ENCODE measurements at regions not wholly inside any gene's neighbourhood (a gene's known extent, or its start where the extent isn't known, plus 50 kb on each side); places are given as distances from the start of the nearest gene placed in this dataset.
"Not testable (repeated sequence)": the region's sequence is repeated elsewhere in the genome, so short reads cannot be mapped to it uniquely, and the experiment has no call there.

GRCh38 chr15:35256141-35256540 lies 171.0 kb upstream of the NANOGP8 start:
- TF ChIP-seq POLR2A (IDR thresholded peaks at IDR 0.05; ENCODE audit: low read depth, low read length): no peak
- DNase-seq (ENCODE audit: insufficient read length, low spot score) (no peak), FAIRE-seq (no peak)

DNA sequence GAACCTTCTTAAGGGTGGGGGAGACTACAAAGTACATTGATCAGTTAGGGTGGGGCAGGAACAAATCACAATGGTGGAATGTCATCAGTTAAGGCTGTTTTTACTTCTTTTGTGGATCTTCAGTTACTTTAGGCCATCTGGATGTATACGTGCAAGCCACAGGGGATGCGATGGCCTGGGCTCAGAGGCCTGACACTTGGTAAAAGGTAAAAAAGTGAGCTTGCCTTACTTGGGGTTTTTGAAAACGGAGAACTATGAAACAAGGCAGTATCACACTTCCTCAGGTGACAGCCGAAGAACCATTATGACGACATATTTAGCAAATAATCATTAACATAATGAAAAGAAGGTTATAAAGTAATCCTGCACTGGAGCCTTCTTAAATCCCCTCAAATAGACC lies 169.8 kb upstream of the NANOGP8 start:
- not testable (repeated sequence) for DNase-seq (ENCODE audit: insufficient read length, low spot score); FAIRE-seq

- no peak for TF ChIP-seq POLR2A (IDR thresholded peaks at IDR 0.05; ENCODE audit: low read depth, low read length)
- no peak for DNase-seq (ENCODE audit: insufficient read length, low spot score)
- no peak for FAIRE-seq
These were observed 169.0 kb upstream of the NANOGP8 start for GRCh38 chr15:35254062-35254461.

- DNase-seq (ENCODE audit: insufficient read length, low spot score) (no peak), FAIRE-seq (no peak)
- TF ChIP-seq POLR2A (IDR thresholded peaks at IDR 0.05; ENCODE audit: low read depth, low read length): no peak
These were observed 167.3 kb upstream of the NANOGP8 start for GRCh38 chr15:35252351-35252865.

- DNase-seq (ENCODE audit: insufficient read length, low spot score) (no peak), FAIRE-seq (no peak)
- TF ChIP-seq POLR2A (IDR thresholded peaks at IDR 0.05; ENCODE audit: low read depth, low read length): no peak
These were observed 162.1 kb upstream of the NANOGP8 start for GRCh38 chr15:35247150-35247549.

DNA sequence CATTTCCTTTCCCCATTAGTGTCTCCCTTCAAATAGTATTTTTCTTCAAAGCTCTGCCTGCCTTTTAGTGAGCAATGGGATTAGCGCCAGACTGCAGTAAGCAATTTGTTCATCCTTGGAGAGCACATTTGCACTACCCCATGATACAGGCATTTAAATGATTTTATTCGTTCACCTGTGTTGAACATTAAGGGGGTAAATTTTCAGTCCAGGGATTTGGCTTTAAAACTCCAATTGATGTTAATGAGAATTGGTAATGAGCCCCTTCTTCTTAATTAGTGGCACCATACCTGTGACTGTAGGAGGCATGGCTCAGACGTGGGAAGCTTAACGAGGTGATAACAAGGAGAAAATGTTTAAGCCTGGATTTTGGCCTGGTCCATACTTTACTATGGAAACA lies 161.4 kb upstream of the NANOGP8 start:
- no peak for FAIRE-seq
- TF ChIP-seq POLR2A (IDR thresholded peaks at IDR 0.05; ENCODE audit: low read depth, low read length): no peak

DNA sequence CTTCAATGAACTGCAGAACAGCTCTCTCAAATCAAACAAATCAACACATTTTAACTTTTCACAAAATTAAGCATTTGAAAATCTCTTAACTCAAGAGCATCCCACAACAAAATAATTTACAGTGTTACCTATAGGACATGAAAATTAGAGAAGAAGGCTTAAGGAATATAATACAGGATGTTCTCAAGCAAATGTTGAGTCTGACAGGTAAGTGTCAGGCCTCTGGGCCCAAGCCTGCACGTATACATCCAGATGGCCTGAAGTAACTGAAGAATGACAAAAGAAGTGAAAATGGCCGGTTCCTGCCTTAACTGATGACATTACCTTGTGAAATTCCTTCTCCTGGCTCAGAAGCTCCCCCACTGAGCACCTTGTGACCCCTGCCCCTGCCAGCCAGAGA lies 160.6 kb upstream of the NANOGP8 start:
- FAIRE-seq; DNase-seq (ENCODE audit: insufficient read length, low spot score): not testable (repeated sequence)

More for the DNA sequence above, 161.4 kb upstream of the NANOGP8 start:
- DNase-seq (ENCODE audit: insufficient read length, low spot score): no peak

GRCh38 chr15:35244227-35244626 lies 159.1 kb upstream of the NANOGP8 start:
- DNase-seq (ENCODE audit: insufficient read length, low spot score) (no peak), FAIRE-seq (no peak)
- TF ChIP-seq POLR2A (IDR thresholded peaks at IDR 0.05; ENCODE audit: low read depth, low read length): no peak

DNA sequence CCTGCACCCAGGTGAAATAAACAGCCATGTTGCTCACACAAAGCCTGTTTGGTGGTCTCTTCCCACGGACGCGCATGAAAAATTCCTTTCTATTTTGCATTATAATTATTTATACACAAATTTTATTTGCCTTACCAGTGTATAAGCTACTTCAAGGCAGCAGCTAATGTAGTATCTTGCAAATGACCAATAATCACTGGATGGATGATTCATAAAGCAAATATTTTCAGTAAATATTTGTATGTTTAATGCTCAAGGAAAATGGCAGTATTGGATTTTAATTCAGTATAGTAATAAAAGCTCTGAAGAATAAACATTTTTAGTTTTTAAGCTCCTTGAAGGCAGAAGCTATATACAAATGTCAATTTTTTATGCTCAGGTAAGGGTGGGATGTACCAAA lies 158.7 kb upstream of the NANOGP8 start:
- DNase-seq (ENCODE audit: insufficient read length, low spot score) (no peak), FAIRE-seq (no peak)
- TF ChIP-seq POLR2A (IDR thresholded peaks at IDR 0.05; ENCODE audit: low read depth, low read length): no peak

GRCh38 chr15:35239693-35240092 lies 154.6 kb upstream of the NANOGP8 start:
- not testable (repeated sequence) for FAIRE-seq

DNA sequence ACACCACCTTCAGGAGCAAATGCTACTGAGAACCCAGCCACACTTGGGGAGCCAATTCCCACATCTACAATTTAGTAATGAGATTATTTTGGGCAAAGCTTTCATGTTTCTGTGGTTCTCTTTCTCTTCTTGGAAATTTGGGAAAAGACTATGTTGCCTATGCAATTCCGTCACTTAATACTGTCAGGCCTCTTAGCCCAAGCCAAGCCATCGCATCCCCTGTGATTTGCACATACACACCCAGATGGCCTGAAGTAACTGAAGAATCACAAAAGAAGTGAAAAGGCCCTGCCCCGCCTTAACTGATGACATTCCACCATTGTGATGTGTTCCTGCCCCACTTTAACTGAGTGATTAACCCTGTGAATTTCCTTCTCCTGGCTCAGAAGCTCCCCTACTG lies 153.4 kb upstream of the NANOGP8 start:
- not testable (repeated sequence) for DNase-seq (ENCODE audit: insufficient read length, low spot score); FAIRE-seq

More at GRCh38 chr15:35239693-35240092, 154.6 kb upstream of the NANOGP8 start:
- DNase-seq (ENCODE audit: insufficient read length, low spot score): not testable (repeated sequence)

DNA sequence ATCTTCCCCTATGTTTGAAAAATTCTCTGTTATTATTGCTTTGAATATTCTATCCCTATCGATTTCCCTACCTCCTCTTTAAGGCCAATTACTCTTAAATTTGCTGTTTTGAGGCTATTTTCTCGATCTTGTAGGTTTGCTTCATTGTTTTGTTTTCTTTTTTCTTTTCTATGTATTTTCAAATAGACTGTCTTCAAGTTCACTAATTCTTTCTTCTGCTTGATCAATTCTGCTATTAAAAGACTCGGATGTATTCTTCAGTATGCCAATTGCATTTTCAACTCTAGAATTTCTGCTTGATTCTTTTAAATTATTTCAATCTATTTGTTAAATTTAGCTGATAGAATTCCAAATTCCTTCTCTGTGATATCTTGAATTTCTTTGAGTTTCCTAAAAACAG lies 144.0 kb upstream of the NANOGP8 start:
- FAIRE-seq: no peak
- TF ChIP-seq POLR2A (IDR thresholded peaks at IDR 0.05; ENCODE audit: low read depth, low read length): no peak

DNA sequence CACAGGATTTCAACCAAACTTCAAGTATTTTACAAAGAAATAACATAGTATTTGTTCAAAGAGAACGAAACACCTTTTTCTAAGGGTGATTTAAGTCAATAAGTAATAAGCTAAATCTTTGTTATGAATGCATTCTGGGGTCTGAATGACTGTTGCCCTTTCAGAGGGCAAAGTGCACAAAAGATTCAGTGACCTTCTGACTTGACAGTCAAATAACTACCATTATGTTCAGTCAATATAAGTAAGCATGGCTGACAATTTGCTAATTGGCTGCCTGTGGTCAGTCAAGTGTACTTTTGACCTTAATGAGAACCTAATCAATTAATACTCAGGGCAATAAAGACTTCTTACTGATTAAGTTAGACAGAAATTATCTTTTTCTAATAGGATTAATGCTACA lies 133.1 kb upstream of the NANOGP8 start:
- no peak for TF ChIP-seq POLR2A (IDR thresholded peaks at IDR 0.05; ENCODE audit: low read depth, low read length)
- FAIRE-seq: no peak
- DNase-seq (ENCODE audit: insufficient read length, low spot score): no peak

More for the DNA sequence above, 144.0 kb upstream of the NANOGP8 start:
- DNase-seq (ENCODE audit: insufficient read length, low spot score): no peak

- DNase-seq (ENCODE audit: insufficient read length, low spot score) (no peak), FAIRE-seq (no peak)
These were observed 130.0 kb upstream of the NANOGP8 start for GRCh38 chr15:35215093-35215492.

DNA sequence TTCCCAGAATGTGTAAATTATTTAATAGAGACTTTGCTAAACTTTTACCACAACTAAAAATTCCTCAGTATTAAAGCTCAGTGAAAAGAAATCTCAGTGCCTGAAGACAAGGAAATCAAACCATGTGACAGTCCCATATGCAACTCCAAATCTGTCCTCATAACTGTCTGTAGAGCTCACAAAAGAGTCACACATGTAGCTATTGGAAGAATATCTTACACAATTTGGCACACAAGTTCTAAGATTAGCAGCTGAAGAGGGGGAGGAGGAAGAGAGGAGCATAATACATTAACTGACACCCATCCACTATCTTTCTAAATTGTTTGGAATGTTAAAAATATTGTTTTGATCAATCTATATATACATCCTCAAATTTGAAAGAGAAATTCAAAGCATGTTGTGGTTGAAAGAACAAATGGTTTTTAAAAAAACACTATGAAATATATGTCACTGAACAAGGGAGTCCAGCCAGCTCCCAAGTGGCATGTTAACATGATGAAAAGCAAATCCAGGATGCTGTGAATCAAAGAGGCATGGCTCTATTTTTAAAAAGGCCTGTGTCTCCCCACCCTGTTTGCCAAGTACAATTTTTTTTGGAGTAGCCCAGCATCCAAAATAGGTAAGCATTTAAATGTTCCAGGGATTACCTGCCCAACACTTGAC lies 126.3 kb upstream of the NANOGP8 start:
- FAIRE-seq (no peak), DNase-seq (ENCODE audit: insufficient read length, low spot score) (no peak)
- no peak for TF ChIP-seq POLR2A (IDR thresholded peaks at IDR 0.05; ENCODE audit: low read depth, low read length)

More at GRCh38 chr15:35215093-35215492, 130.0 kb upstream of the NANOGP8 start:
- TF ChIP-seq POLR2A (IDR thresholded peaks at IDR 0.05; ENCODE audit: low read depth, low read length): no peak

DNA sequence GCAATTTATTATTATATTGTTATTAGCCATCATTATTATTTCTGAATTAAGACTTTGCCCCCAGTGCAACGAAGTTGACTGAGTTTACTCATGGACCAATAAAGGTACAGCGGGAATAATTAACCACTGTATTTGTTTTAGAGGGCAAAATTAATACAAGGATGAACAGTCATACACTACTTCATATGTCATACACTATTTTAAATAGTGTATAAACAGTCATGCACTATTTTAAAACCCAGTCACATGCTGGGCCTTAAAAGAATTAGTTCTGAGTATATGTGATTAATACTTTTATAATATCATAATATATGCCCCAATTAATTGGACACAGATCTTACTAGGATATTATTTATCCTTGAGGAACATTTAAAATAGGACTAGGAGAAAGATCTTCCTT lies 125.3 kb upstream of the NANOGP8 start:
- no peak for FAIRE-seq
- TF ChIP-seq POLR2A (IDR thresholded peaks at IDR 0.05; ENCODE audit: low read depth, low read length): no peak
- DNase-seq (ENCODE audit: insufficient read length, low spot score): no peak

All from H54 (cell line).